ENCODE measurements at regions not wholly inside any gene's neighbourhood (a gene's known extent, or its start where the extent isn't known, plus 50 kb on each side); places are given as distances from the start of the nearest gene placed in this dataset.
A peak's percentile ranks its signal among the peaks of the same experiment; 100 is the strongest.

DNA sequence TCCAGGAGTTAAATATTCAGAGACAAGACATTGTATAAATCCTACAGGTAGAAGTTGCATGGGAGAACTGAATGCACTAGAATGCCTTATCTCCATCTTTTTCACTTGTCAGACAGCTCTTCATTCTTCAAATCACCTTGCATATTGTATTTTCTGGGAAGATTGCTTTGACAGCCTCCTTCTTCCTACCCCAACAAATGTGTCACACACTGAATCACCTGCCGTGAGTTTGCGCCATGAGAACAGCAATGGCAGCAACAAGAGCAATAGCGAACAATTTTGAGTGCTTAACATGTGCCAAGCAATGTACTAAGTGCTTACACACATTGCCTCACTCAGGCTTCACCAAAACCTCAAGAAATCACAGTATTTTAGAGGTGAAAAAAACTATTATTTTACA is 161.3 kb upstream of the REG3G start:
- Mint-ChIP-seq H3K27ac (no peak overlapping the region), H3K9me3 (peaks cover 0 to 10% (median 3%) of the 10 kb centered on the region in 7 donors), H3K4me1 (peaks cover 3% of the 10 kb centered on the region), H3K4me3 (no peak overlapping the region), H3K27me3 (ENCODE audit: low read depth in 3 of 3) (peaks cover 0 to 1% (median 0%) of the 10 kb centered on the region in 3 donors), H3K36me3 (no peaks in the 10 kb centered on the region)
- TF ChIP-seq CTCF (IDR thresholded peaks at IDR 0.05), result no peak
- Histone ChIP-seq H2AFZ (ENCODE audit: insufficient read depth, low read depth, low read length, poor library complexity, severe bottlenecking) (no peak overlapping the region), H3K36me3 (replicated peaks in 1 of 2; ENCODE audit: control insufficient read depth in 1 of 2, insufficient read depth in 2 of 2, low read length in 2 of 2) (no peaks in the 10 kb centered on the region), H3K4me2 (replicated peaks; ENCODE audit: extremely low read depth, low read length, poor library complexity, severe bottlenecking) (no peak overlapping the region), H3K9ac (ENCODE audit: insufficient read depth, low read length, poor library complexity, severe bottlenecking) (no peak overlapping the region), H3K27ac (ENCODE audit: low read depth in 1 of 2, low read length in 2 of 2) (no peak overlapping the region), H3K9me3 (replicated peaks in 1 of 2; ENCODE audit: control insufficient read depth in 1 of 2, insufficient read depth in 1 of 2, low read length in 2 of 2) (no peaks in the 10 kb centered on the region), H4K20me1 (ENCODE audit: insufficient read depth, low read length) (no peaks in the 10 kb centered on the region), H3K4me1 (ENCODE audit: control insufficient read depth in 1 of 2, insufficient read depth in 2 of 2, low read length in 2 of 2) (no peaks in the 10 kb centered on the region), H3K79me2 (ENCODE audit: insufficient read depth, low read length) (no peaks in the 10 kb centered on the region), H3K4me3 (replicated peaks in 1 of 3; ENCODE audit: low read depth in 2 of 3, low read length in 3 of 3) (no peak overlapping the region), H3K27me3 (ENCODE audit: control insufficient read depth in 2 of 2, insufficient read depth in 2 of 2, low read length in 2 of 2) (no peaks in the 10 kb centered on the region)
- WGBS (ENCODE audit: insufficient coverage), result no CpG with 5 or more reads among the region's 3 CpGs
- intact Hi-C loops (cut with micrococcal nuclease), result no loop called here
- DNase-seq, result no peak

- Histone ChIP-seq H3K9ac (ENCODE audit: insufficient read depth, low read length, poor library complexity, severe bottlenecking) (no peak overlapping the region), H3K36me3 (replicated peaks in 1 of 2; ENCODE audit: control insufficient read depth in 1 of 2, insufficient read depth in 2 of 2, low read length in 2 of 2) (no peaks in the 10 kb centered on the region), H3K4me1 (ENCODE audit: control insufficient read depth in 1 of 2, insufficient read depth in 2 of 2, low read length in 2 of 2) (peaks cover under 1 to 7% of the 10 kb centered on the region in 2 donors), H3K4me2 (replicated peaks; ENCODE audit: extremely low read depth, low read length, poor library complexity, severe bottlenecking) (no peak overlapping the region), H4K20me1 (ENCODE audit: insufficient read depth, low read length) (no peaks in the 10 kb centered on the region), H3K9me3 (replicated peaks in 1 of 2; ENCODE audit: control insufficient read depth in 1 of 2, insufficient read depth in 1 of 2, low read length in 2 of 2) (no peaks in the 10 kb centered on the region), H3K27ac (ENCODE audit: low read depth in 1 of 2, low read length in 2 of 2) (no peak overlapping the region), H3K27me3 (ENCODE audit: control insufficient read depth in 2 of 2, insufficient read depth in 2 of 2, low read length in 2 of 2) (no peaks in the 10 kb centered on the region), H3K79me2 (ENCODE audit: insufficient read depth, low read length) (no peaks in the 10 kb centered on the region), H2AFZ (ENCODE audit: insufficient read depth, low read depth, low read length, poor library complexity, severe bottlenecking) (no peak overlapping the region), H3K4me3 (replicated peaks in 1 of 3; ENCODE audit: low read depth in 2 of 3, low read length in 3 of 3) (no peak overlapping the region)
- H3K27ac Mint-ChIP-seq, result peak overlapping the region in 1 of 7 donors; percentile 11
- H3K36me3 Mint-ChIP-seq, result no peaks in the 10 kb centered on the region
- H3K27me3 Mint-ChIP-seq (ENCODE audit: low read depth in 3 of 3), result peaks cover 0 to 1% (median 0%) of the 10 kb centered on the region in 3 donors
- H3K4me1 Mint-ChIP-seq, result peaks cover 6% of the 10 kb centered on the region
- DNase-seq, result no peak
- intact Hi-C loops (cut with micrococcal nuclease), result no loop called here
- H3K9me3 Mint-ChIP-seq, result peaks cover 0 to 8% (median 2%) of the 10 kb centered on the region in 7 donors
- 98% methylated on average over 5 of the region's 10 CpGs for WGBS (ENCODE audit: insufficient coverage)
- no peak for TF ChIP-seq CTCF (IDR thresholded peaks at IDR 0.05)
- no peak overlapping the region for H3K4me3 Mint-ChIP-seq
These were observed 159.8 kb upstream of the REG3G start for GRCh38 chr2:78865667-78866066.

Data from CD14-positive monocyte (primary cell).